DMS153 (cell line): ENCODE measurements at regions not wholly inside any gene's neighbourhood (a gene's known extent, or its start where the extent isn't known, plus 50 kb on each side); places are given as distances from the start of the nearest gene placed in this dataset.
"Not testable (repeated sequence)": the region's sequence is repeated elsewhere in the genome, so short reads cannot be mapped to it uniquely, and the experiment has no call there.

Experiments
- DNase-seq: peaks from one replicate; lab custom pipeline; 2025; lab: John Stamatoyannopoulos, UW

DNA sequence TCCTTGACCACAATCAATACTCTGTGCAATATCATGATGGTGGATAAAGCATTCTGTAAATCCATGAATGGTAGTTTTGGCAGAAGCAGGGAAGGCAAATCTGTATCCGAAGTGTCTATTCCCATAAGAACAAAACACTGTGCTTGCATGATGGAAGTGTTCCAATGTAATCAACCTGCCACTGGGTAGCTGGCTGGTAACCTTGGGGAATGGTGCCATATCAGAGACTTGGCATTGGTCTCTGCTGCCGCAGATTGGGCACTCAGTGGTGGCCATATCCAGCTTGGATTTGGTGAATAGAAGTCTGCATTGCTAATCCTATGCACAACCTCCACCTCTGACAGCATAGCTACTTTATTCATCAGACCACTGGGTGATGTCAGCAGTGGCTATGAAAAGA lies 114.3 kb upstream of the EMCN start:
- DNase-seq: no peak

DNA sequence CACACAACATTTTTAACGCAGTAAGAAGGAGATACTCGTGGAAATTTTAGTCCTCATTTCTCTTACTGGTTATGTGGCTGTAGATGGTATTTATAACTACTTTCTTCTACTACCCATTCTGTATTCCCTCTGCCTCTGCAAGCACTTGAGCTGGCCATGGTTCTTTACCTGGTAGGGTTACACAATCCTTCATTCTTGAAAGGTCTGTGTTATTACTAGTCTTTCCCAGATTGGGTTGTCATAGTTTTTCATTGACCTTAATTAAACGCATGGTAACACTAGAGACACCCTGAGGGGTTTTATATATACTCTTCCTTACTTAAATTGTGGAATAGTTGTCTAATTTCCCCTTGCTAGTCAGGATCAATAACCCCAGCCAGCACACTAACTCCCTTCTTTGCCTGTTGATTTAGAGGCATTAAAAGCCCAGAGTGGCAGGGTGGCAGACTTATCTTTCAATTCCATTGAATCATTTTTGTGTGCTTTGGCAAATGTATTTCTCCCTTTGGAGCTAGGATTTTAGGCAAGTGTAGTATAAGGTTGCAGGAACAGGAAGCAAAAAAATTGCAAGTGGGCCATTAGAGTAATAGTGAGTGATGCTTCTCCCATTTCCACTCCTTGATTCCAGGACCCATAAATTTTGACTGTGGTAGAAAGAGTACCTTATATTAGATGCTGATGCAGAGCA lies 113.6 kb upstream of the EMCN start:
- no peak for DNase-seq

DNA sequence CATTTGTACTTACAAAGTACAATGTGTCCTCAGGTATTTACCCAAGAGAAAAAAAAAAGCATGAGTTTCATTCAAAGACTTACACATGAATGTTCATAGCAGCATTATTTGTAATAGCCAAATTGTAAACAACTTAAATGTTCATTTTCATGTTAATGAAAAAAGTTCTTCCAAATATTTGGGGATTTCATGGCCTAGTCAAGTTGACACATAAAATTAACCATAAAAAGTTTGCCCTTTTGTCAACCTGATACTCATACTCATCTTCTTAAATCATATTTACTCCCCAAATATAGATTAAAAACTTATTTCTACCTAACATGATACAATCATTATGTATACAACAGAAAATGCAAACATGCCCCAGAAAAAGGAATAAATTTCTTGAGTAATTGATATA lies 112.5 kb upstream of the EMCN start:
- DNase-seq: no peak

DNA sequence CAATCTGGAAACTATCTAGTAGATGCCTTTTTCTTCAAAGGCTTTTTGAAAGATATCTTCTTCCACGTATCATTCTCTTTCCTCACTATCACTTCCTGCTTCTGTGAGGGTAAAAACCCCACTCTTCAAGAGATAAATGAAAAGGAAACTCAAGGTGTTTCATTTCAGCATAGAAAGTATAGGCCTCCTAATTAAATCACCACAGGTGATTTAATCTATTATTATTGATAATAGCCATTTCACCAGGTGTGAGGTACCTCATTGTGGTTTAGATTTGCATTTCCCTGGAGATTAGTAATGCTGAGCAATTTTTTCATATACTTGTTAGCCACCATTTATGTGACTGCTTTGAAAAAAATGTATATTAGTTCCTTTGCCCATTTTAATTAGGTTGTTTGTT lies 92.0 kb upstream of the EMCN start:
- no peak for DNase-seq

DNA sequence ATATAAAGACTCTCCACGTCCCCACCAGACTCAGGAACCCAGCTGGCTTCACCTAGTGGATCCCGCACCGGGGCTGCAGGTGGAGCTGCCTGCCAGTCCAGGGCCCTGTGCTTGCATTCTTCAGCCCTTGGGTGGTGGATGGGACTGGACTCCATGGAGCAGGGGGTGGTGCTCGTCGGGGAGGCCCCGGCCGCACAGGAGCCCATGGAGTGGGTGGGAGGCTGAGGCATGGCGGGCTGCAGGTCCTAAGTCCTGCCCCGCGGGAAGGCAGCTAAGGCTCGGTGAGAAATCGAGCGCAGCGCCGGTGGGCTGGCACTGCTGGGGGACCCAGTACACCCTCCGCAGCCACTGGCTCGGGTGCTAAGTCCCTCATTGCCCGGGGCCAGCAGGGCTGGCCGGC lies 90.8 kb upstream of the EMCN start:
- DNase-seq: not testable (repeated sequence)

DNA sequence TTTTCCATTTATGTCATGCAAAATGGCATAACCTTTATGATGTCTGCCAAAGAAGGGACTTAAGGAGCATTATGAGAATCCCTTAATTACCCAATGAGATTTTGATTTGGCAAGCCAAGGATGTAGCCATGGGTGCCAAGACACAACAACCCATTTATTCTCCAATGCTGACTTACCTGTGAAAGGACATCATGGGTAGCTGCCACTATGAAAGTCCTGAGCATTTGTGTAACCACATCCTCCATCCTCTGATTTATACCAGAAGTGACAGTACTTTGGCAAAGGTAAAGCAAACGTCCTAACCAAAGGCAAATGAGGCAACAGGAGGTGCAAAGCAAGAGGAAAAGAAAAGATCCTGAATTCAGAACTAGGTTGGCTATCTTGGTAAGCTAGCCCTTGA lies 87.3 kb upstream of the EMCN start:
- no peak for DNase-seq

DNA sequence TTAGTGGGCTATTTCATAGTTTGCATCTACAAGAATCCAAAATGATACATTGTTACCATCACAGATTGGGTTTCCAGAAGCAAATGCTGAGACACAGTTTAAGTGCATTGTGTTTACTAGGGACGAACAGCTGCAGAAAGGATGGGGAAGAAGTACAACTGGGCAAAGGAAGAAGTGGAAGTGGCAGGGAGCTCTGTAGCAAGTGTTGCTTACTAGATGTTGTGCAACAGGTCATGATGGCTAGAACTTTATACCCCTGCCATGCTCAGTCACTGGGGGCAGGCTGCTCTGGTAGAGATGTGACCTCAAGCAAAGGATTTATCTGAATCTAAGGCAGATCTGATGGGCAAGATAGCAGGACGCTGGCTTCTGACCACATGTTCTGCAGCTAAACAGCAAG lies 76.1 kb upstream of the EMCN start:
- no peak for DNase-seq

DNA sequence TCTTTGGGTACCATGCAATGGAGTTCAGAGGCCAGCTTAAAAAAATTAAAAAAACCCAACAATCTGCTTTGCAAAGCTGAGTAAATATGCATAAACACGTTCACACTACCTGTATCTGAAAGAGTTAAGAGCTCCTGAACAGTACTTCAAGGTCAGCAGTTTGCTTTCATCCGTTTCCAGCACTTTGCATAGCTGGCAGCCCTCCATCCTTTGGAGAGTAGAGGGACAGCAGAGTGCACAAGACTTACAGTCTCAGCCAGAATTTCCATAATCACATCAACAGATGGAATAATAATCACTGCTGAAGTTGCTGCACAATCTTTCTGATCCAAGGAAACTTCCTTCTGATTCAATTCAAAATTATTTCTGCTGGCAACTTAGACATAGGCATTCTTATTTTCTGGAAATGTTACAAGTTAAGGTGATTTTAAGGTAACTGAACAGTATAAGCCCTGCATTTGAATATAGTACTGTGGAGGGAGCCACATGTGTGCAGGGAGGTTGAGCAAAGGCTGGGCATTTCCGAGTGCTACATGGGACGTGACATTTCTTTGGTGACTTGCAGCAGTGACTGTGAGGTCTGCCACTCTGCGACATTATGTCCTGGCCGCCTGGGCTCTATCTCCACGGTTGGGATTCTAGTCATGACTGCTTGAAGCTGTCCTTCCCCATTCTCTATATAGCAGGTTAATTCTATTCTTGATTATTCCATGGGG lies 73.5 kb upstream of the EMCN start:
- peak; percentile 46 for DNase-seq

DNA sequence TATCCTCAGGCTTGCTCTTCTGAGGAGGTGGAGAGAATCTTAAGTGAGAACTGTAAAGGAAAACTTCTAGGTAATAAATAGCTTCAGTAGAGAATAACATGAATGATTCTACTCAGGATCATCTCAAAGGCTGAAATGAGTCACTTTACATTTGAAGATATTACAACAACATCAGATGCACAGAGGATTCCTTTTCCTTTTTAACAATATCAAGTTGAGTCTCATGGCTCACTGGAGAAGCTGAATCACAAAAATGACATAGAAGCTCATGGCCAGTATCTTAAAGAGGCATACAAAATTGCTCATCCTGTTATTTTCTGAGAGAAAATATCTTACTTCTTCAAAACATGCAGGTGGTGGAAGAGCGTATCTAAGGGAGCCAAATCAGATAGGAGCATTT lies 72.5 kb upstream of the EMCN start:
- DNase-seq: no peak

DNA sequence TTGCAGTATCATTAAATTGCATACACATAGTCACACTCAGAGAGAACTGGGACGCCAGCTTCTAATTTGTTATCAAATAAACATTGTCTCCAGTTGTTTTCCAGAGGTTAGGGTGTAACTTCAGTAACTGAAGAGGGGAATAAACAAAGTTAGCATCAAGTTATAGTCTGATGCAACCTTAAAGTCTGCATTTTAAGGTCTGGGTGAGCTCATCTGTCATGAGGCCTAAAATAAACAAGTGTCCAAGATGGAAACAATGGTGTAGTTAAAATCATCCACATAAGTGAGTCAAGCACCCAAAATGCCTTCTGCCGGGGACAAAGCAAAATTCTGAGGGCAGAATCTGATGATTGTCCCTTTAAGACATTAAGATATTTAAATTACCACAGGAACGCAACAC lies 70.3 kb upstream of the EMCN start:
- DNase-seq: no peak

DNA sequence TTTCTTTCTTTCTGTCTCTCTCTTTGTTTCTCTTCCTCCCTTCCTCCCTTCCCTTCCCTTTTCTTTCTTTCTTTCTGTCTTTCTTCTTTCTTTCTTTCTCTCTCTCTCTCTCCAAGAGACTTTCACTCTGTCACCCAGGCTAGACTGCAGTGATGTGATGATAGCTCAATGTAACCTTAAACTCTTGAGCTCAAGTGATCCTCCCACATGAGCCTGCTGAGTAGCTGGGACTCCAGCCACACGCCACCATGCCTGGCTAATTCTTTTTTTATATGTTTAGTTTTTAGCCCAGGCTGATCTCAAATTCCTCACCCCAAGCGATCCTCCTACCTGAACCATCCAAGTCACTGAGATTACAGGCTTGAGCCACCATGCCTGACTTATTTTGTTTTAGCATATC lies 64.3 kb upstream of the EMCN start:
- DNase-seq: no peak

DNA sequence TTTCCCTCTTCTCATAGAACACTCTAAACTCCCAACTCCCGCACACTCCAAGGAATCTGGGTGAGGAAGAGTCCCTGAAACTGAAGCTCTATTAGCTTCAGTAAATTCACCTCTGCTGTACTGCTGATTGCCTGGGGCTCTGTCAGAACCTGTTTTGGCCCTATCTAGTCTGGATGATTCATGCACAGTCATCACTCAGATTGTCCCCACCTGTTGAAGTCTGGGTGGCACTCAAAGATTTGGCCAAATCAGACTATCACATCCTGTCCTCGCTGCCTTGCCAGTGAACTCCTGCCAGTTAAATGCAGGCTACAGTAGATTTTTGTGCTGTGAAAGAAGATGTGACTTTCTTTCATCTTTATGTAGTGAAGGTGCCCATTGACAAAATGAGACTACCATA lies 63.5 kb upstream of the EMCN start:
- no peak for DNase-seq

DNA sequence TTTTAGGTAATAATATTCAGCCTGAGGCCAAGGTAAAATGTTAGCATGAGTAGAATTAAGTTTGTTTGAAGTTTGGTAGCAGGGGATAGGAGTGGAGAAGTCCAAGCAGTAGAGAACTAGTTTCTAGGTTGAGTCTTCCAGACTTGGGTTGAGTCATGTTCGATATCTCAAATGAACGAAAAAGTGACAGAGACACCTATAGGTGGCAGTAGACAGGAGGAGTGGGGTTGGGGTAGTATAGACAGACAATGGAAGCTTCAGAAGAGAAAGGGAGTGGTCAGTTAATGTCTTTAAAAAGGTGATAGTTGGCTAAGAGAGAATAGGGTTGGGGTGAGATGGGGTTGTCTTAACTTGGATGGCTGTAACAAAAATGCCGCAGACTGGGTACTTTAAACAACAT lies 58.7 kb upstream of the EMCN start:
- no peak for DNase-seq

DNA sequence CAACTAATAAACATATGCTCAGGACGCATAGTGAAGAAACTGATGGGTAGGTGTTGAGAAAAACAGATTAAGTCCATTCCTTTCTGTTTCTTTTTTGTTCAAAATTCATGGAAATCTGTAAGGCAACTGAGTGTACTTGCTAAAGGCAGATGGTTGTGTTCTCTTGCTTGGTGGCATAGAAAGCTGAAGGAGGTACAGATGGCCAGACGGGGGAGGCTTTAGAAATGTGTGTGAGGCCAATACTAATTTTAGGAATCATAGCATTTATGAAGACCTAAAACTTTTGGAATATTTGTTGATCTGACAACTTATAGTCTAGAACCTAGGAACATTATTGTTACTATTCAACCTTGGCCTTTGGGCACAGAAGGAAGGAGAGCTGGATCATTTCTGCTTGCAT lies 56.8 kb upstream of the EMCN start:
- DNase-seq: no peak

DNA sequence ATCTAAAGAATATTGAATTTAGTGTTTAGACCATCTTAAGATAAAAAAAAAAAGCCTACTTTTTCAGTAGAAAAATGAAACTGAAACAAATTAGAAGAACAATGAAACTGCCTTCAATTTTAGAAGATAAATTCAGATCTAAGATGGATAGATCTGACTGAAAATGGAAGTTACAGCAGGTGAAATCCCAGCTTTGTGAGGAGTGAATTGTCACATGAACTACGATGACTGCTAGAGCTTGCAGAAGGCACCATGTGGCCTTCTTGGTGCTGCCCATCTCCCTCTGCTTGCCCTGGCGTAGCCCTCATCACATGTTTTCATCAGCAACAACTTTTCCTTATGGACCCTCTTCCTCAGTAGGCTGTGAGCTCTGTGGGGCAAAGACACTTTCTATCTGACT lies 51.4 kb upstream of the EMCN start:
- no peak for DNase-seq
